Activated CD4-positive, CD25-positive, alpha-beta regulatory T cell treated with anti-CD3 and anti-CD28 coated beads, Interleukin-2, amount 50 U/mL, for 16 hours (primary cell): ENCODE measurements at regions not wholly inside any gene's neighbourhood (a gene's known extent, or its start where the extent isn't known, plus 50 kb on each side); places are given as distances from the start of the nearest gene placed in this dataset.

Experiments
- DNase-seq: peaks from one replicate; pipeline ENCODE4 v3.0.0-alpha.2; 2020; ENCODE audit warnings: low read depth, low spot score

DNA sequence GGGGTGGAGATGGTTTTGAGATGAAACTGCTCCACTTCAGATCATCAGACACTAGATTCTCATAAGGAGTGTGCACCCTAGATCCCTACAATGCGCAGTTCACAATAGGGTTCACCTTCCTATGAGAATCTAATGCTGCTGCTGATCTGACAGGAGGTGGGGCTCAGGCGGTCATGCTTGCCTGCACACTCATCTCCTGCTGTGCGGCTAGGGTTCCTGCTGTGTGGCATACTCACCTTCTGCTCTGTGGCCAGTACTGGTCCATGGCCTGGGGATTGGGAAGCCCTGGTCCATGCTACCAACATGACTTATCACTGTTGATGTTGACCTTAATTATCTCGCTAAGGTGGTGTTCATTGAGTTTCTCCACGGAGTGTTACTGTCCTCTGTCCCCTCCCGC, 144.5 kb downstream of the NAV1 start:
- no peak for DNase-seq

DNA sequence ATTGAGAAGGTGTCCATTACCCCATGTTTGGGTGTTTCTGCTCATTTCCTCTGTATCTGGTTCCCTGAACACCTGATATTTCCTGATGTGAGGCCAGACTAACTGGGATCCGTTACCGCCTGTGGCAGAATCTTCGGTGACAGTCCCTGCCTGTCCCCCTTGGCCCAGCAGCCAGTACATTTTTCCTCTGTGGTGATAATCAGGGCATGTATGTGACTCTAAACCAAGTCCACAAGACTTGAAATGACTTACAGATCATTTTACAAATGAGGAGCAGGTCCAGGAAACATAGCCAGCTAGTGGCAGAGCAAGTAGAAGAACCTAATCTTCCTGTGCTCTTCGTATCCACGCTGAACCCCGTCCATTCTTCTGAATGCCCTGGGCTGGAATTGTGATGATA, 143.5 kb upstream of the IPO9 start:
- DNase-seq = no peak

DNA sequence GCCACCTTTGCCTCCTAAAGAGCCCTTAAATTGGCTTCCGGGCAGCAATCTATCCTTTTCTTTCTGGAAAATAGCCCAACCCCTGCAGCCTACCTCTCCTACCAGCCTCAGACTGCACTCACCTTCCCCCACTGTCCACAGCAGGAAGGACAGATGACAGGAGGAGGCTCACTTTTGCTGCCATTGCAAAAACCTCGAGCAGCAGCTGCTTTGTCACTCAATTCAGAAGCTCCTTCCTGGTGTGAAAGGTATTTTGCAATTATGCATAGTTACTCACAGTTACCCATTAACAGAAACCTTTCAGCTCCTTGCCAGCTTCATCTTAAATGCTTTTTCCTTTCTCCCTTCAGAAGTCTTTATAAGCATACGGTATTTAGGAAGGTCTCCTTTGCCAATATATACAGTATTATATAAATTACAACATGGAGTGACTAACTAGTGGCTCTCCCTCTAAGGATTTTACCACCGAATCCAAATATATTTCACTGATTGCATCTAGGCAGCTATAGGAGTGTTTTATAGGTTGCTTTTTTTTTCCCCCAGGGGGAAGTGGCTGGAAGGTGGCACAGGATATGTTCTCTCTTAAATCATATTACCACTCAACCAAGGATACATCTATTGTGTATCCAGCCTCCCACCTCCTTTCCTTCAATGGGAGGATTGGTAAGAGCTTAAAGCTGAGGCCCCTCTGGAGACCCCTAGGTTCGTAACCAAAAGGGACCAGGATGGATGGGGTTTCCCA, 142.1 kb upstream of the IPO9 start:
- DNase-seq = no peak

DNA sequence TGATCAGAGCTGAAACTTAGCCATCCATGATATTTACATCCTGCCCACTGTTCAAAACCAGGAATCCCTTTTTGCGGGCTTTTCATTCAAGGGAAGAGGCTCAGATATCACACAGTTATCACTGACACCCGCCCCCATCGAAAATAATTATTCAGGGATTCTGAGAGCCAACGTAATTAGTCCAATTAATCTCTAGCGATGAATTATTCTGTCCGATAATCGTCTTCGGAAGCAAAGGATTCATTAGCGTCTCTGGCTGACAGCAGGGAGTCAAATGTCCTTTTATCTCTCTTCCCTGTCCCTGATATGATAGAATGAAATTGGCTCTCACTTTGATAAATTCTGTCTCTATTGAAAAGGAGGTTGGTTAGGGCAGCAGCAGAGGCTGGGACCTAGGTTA, 140.4 kb upstream of the IPO9 start:
- no peak for DNase-seq

DNA sequence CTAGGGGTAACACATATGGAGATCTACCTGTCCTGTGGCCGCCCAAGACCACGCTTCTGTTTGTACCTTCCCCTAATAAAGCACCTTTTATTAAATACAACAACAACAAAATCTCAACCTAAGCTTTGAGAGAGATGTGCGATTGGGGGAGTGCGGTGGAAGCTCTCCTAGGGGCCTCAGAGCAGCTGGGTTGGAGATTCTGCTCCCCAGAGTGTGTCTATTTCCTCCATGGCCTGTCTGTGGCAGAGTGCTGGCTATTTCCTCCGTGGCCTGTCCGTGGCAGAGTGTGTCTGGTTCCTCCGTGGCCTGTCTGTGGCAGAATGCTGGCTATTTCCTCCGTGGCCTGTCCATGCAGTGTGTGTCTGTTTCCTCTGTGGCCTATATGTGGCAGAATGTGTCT, 139.3 kb upstream of the IPO9 start:
- DNase-seq = no peak

DNA sequence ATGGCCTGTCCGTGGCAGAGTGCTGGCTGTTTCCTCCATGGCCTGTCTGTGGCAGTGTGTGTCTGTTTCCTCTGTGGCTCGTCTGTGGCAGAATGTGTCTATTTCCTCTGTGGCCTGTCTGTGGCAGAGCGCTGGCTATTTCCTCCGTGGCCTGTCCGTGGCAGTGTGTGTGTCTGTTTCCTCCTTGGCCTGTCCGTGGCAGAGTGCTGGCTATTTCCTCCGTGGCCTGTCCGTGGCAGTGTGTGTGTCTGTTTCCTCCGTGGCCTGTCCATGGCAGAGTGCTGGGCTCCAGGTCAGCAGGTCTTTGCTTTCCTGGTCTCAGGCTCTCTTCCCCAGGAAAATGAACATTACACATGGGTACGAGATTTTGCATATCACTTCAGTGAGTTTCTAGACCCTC, 138.4 kb upstream of the IPO9 start:
- DNase-seq = no peak

DNA sequence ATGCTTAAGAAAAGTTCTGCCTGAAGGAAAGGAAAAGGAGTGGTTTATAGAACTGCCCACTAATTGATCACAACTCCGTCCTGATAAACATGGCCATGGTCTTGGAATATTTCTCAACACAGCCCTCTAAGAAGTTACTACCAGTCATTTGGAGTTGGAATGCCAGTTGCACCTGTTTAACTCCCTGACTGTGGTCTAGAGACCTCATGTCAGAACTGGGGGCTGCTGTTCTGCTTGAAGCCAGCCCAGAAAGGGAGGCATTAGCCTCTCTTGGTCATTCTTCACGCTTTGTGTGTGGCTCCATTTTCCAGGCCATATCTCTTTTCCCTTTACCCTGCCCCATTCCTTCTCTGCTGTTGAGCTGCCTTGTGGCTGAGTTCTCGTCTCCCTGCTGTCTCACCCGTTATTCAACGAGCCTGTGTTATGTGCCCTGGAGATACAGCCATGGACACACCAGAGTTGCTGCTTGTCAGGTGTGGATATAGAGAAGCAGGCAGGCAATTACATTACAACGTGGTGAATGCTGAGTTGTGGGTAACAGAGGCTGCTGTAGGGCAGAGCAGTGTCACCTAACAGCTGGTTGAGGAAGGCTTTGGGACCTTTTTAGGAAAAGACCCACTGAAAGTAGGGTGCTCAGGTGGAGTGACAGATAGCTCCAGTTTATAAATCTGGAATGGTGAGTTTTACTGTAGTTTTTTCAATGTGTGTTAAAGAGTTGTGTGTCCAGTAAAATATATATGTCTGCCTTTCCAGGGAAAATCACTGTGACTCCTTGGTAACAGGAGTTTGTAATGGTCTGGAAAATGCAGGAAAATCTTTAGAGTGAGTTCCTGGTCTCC, 137.0 kb upstream of the IPO9 start:
- no peak for DNase-seq

DNA sequence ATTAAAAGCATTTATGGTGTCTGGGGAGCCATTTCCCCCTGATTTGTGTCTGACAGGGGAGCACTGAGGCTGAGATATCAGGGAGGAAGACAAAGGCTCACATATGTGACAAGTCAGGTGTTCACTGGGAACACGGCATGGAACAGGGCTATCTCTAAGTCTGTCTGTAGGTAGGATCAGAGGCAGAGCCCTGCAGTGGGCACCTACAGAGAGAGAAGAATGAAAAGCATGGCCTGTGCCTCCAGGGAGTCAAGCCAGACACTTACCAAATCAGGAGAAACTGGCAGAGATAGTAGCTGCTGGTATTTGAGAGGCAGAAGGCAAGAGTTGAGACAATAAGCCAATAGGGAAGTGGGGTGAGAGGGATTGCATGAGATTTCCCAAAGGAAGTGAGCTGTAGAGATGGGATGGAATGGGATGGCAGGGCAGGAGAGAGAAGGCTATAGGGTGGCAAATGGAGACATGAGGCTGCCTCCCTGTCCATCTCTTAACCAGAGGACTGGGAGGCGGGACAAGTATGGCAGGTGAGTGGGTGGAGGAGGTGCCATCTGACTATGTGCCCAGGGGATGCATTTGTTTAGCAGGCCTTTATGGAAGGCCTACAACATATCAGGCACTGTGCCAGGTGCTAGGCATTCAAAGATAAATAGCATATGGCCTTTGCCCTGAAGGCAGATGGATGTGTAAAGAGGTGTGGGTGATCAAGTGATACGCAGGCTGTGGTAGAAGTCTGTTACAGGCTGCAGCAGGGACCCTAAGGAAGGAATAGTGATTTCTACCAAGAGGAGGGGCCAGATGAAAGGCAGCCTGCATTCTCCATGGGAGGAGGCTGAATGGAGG, 136.2 kb upstream of the IPO9 start:
- no peak for DNase-seq

DNA sequence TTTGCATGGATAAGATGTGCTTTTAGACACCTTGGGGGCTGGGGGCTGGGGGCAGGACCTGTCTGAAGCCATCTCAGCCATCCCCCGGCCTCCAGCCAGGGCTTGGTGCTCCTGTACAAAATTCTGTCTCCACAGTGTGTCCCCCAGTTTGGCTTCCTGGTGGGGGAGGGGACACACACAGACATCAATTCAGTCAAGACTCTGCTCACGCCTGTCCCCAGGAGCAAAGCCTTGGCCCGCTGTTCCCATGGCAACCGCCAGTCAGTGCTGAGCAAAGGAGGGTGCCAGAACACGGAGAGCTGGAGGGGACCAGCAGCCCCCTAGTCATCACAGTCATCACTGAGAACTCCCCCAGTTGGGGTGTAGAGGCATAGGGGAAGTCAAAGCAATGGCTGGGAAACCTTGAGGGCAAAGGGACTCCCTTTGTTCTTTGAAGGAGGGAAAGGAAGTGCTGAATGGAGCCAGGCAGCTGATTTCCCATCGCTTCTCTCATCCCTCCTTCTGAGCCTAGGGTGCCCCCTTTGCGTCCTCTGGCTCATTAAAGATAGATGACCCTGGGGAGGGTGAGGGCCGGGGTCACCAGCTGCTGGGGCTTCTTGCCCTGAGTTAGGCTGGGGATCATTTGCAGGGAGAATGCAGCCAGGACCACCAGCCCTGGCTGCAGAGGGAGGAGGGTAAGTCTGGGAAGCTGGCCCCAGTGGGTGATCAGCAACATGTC, 134.9 kb upstream of the IPO9 start:
- DNase-seq = no peak

DNA sequence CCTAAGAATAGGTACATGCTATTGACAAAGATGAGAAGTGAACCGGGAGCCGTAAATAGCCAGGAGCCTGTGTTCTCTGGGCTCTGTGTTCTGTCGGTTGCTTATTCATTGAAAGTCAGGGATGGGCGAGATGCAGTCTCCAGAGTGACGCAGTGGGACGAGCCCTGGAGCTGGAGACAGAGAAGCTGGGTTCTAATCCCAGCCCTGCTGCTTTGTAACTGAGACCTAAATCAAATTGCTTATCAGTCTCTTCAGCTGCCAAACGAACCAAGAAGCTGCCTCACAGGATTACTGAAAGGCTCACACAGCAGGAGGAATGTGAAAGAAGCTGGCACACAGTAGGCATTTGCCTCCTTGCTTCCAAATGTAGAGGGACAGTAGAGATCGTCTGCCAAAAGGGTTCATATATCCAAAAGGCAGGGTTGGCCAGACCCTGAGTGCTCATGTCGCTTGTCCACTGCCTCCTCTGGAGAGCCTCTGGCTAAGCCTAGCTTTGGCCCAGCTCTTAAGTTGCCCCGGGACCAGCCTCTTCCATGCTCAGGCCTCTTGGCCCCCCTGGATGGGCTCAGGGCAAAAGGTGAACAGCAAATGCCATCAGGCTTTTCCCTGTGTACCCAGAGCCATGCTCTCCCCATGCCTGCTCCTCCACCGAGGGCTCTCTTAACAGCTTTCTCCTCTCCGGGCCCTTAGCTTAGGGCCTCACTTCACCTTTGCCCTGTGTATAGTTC, 134.2 kb upstream of the IPO9 start:
- no peak for DNase-seq

DNA sequence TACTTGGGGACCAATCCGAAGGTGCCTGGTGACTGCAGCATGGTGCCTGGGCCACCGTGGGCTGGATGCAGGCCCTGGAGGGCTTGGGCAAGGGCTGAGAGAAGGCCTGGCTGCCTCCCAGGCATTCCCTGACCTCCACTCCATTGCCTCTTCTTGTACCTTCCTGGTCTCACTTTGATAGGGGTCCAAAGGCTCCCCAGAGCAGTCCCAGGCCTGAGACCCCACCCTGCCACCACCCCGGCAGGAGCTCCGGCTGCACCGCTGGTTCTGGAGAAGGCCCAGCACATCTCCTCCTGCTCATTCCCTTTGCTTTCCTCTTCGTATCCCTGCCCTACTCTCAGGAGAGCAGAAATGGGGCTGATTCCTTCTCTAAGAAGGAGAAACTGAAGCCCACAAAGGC, 133.3 kb upstream of the IPO9 start:
- no peak for DNase-seq

DNA sequence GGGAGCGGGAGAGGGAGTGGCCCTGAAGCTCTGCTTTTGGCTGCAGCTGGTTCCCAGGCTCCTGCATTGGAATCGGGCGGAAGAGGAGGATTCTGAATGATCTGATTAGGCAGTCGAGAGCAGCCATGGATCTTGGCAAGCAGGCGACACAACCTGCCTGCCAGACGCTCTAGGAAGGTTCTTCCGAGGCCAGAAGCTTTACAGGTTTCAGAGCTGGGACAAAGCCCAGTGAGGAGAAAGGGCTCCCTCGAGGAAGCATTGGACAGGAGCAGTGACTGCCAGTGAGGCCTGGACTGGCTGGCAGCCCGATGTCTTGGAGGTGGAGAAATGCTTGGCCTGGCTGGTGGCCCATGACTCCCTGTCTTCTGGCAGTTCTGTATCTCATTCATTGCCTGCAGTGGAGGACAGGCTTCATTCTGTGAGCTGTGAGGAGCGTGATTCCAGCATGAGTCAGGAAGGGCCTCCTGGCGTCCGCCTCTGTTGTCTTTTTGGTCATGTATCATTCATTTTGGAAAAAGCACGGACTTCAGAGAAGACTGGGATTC, 132.7 kb upstream of the IPO9 start:
- DNase-seq = no peak

DNA sequence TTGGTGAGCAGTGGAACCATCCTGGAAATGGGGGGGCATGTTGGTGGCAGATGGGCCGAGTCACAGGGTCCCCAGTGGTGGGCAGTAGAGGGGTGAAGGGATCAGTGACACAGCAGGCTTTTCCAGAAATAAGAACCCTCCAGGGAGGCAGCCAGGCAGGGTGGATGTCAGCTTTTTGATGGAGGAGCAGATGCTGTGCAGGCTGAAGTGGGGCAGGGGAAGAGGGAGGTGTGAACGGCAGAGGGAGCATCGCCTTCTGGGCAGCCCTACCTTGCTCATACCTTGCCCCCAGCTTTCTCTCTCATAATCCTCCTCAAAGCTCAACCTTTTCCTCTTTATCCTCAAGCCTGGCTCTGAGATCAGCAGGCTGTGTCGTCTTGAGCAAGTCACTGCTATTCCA, 131.8 kb upstream of the IPO9 start:
- DNase-seq = no peak

DNA sequence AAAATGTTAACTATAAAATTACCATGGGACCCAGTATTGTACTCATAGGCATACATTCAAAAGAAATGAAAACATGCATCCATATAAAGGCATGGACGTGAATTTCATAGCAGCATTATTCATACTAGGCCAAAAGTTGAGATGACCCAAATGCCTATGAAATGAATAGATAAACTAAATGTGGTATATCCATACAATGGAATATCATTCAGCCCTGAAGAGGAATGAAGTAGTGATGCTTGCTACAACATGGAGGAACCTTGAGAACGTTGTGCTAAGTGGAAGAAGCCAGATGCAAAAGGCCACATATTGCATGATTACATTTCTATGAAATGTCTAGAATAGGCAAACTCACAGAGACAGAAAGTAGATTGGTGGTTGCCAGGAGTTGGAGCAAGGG, 127.1 kb upstream of the IPO9 start:
- no peak for DNase-seq

DNA sequence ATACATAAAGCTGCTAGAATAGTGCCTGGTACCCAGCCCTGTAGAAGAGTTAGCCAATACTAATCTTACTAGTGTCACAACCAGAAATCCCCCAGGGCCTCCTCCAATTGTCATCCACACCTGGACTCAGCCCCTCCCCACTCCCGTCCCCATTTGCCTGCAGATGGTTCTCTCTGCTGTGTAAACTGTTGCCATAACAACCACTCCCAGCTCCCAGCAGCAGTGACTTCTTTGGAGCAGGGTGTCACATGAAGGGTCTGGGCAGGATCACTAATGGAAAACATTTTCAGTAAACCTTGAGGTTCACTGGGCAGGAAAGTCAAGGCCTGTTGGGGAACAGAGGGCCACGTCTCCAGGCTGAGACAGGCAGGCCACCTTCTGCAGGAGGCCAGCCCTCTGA, 126.0 kb upstream of the IPO9 start:
- no peak for DNase-seq

DNA sequence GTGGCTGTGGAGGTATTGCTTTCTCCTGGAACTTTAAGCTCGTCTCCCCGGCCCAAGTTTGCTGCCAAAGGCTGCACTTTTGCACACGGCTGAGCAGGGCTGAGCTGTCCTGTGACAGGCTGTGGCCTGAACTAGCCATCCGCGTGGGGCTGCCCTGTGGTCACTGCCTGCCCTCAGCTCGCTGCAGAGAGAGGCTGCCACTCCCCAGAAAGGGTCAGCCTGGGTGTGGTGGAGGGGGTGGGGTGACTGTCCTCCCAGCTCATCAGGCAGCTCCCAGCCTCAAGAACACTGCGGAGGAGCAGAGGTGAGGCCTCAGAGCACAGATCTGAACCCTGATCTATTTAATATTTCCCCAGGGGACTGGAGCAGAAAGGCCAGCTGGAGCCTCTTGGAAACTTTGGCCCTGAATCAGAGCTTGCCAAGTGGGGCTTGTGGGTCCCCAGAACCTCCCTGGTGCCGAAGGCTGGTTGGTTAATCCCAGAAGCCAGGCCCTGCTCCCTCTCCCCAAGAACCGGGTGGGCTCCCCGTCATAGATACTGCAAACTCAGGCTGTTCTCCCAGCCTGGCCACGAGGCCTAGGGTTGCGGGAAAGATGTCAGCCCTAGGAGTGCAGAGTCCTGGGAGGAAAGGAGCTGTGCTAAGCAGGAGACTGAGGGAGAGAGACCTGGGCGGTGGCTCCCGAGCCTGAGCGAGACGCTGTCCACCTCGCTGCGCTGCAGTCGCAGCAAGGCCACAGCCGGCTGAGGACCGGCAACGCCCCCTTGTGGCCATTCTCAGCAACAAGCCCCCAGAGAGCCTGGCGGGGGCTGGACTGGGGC, 125.1 kb upstream of the IPO9 start:
- DNase-seq = peak; percentile 4

DNA sequence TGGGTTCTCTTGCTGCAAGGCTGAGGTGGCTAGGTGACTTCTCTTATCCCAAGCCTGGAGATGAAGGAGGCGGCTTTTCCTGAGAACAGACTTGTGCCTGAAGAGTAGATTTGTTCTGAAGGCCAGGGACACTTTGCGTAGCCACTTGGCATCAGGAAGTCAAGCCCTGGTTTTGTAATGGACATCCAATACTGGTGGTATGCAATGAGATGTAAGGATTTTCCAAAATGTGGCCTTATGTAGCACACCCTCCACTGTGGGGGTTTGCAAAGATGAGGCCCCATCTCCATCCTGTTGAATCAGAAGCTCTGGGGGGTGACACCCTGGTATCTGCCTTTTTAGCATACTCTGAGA, 124.5 kb upstream of the IPO9 start:
- DNase-seq = no peak

DNA sequence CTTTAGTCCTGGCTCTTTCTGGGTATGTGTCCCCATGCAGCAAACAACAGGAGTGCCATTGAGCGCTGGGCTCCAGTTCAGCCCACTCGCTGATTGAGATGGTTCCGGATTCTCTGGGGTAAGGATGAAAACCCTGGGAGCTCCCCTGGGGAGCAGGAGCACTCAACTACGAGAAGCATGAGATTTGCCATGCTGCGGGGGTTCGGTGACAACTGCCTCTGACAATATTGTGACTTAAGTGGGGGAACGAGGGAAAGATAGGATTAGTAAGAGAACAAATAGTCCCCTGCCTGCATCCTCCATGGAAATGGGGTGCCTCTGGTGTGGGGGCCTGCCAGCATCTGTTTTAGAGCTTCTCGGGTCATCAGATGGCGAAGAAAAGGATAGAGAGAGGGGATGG, 123.6 kb upstream of the IPO9 start:
- no peak for DNase-seq

DNA sequence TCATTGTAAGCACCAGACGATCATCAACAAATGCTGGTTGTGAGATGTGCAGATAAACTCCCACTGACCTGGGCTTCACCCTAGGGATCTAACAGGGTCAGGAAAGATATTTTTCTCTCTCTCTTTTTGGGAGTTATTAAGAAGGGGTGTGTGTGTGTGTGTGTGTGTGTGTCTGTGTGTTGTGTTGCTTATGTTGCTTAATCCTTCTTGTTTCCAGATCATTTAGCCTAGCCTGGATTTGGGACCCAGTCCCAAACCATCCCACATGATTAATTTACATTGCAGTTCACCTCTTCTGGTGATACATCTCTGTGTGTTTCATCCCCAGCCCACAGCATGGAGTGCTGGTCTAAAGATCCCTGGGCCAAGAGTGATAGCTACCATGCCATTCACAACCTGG, 122.8 kb upstream of the IPO9 start:
- DNase-seq = no peak

DNA sequence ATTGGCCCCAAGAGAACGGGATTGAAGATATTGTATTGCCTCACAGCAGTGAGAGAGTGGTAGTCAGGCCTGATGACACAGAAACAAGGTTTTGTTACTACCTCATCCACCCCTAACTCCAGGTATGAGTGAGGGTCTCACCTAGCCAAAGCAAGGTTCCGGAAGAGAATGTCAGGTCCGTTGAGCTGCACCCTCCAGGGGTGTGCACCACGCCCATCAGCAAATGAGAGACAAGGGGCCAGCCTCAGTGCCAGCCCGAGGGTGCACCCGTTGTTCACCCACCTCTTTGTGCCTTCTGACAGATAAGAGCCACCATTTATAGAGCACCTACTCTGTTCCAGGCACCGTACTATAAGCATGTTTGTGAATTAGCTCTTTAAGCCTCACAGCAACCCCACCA, 121.9 kb upstream of the IPO9 start:
- DNase-seq = no peak
